K562 (cell line): ENCODE measurements at regions not wholly inside any gene's neighbourhood (a gene's known extent, or its start where the extent isn't known, plus 50 kb on each side); places are given as distances from the start of the nearest gene placed in this dataset.
A peak's percentile ranks its signal among the peaks of the same experiment; 100 is the strongest.

Source experiments
- C11orf30 ChIP-seq: fragments of 450-650 bp; IDR thresholded peaks from 2 replicates; pipeline ENCODE4 v1.6.1; 2016; ENCODE audit warnings: low read depth, mild to moderate bottlenecking
- CAMTA2 ChIP-seq: fragments of 250-450 bp; sonication (Bioruptor Pico); conservative IDR thresholded peaks from 2 replicates; pipeline ENCODE4 v1.5.1; 2022
- CC2D1A ChIP-seq: fragments of 450-650 bp; IDR thresholded peaks from 2 replicates; pipeline ENCODE4 v1.6.1; 2017; ENCODE audit warnings: mild to moderate bottlenecking
- L3MBTL2 ChIP-seq: fragments of 450-650 bp; IDR thresholded peaks from 2 replicates; pipeline ENCODE4 v1.6.1; 2016; ENCODE audit warnings: mild to moderate bottlenecking, moderate library complexity
- MAFG ChIP-seq: fragments of 450-650 bp; conservative IDR thresholded peaks from 2 replicates; pipeline ENCODE4 v1.6.1; 2016; ENCODE audit warnings: missing genetic modification characterization, missing compliant biosample characterization
- MAFK ChIP-seq: IDR thresholded peaks from 2 replicates; pipeline ENCODE4 v1.6.1; 2011; ENCODE audit warnings: low read length, improper control_type of control experiment
- MEIS2 ChIP-seq: fragments of 450-650 bp; IDR thresholded peaks from 2 replicates; pipeline ENCODE4 v1.6.1; 2014; ENCODE audit warnings: mild to moderate bottlenecking; ENCODE audit not compliant: partially characterized antibody
- MITF ChIP-seq: IDR thresholded peaks from 2 replicates; pipeline ENCODE4 v1.6.1; 2014; ENCODE audit warnings: antibody characterized with exemption
- MXI1 ChIP-seq: IDR thresholded peaks from 2 replicates; pipeline ENCODE4 v1.6.1; 2011; ENCODE audit warnings: low read depth, mild to moderate bottlenecking, improper control_type of control experiment, low read length
- POU5F1 ChIP-seq: fragments of 150-350 bp; IDR thresholded peaks from 2 replicates; pipeline ENCODE4 v1.6.1; 2014; ENCODE audit warnings: borderline replicate concordance, low read length, low read depth, mild to moderate bottlenecking; ENCODE audit not compliant: partially characterized antibody
- SREBF1 ChIP-seq: fragments of 150-350 bp; IDR thresholded peaks from 2 replicates; pipeline ENCODE4 v1.6.1; 2014; ENCODE audit warnings: antibody characterized with exemption, low read depth, low read length, borderline replicate concordance
- ZNF134 ChIP-seq: fragments of 250-450 bp; sonication (Bioruptor Pico); conservative IDR thresholded peaks from 2 replicates; pipeline ENCODE4 v1.4.0; 2020
- ZNF165 ChIP-seq: fragments of 250-450 bp; sonication (Bioruptor Pico); IDR thresholded peaks from 2 replicates; pipeline ENCODE4 v1.4.0; 2020; ENCODE audit warnings: borderline replicate concordance
- ZNF174 ChIP-seq: fragments of 250-450 bp; sonication (Bioruptor Pico); IDR thresholded peaks from 2 replicates; pipeline ENCODE4 v1.4.0; 2020; ENCODE audit warnings: mild to moderate bottlenecking
- ZNF316 ChIP-seq: fragments of 450-650 bp; IDR thresholded peaks from 2 replicates; pipeline ENCODE4 v1.6.1; 2016
- ZNF41 ChIP-seq: fragments of 250-450 bp; sonication (Bioruptor Pico); conservative IDR thresholded peaks from 2 replicates; pipeline ENCODE4 v1.4.0; 2020; ENCODE audit warnings: mild to moderate bottlenecking
- ZNF444 ChIP-seq: fragments of 250-450 bp; sonication (Bioruptor Pico); IDR thresholded peaks from 2 replicates; pipeline ENCODE4 v1.4.0; 2020; ENCODE audit warnings: mild to moderate bottlenecking, moderate library complexity

GRCh38 chr12:86838260-86838659 lies 582.1 kb upstream of the MGAT4C start (continued):
- peak; percentile 67 for TF ChIP-seq MAFG (tag)
- no peak for TF ChIP-seq ZNF165 (CRISPR knock-in tag)
- no peak for TF ChIP-seq CAMTA2
- no peak for TF ChIP-seq ZNF174 (CRISPR knock-in tag)
- no peak for TF ChIP-seq CC2D1A
- TF ChIP-seq ZNF41 (CRISPR knock-in tag) = no peak
- peak; percentile 73 for TF ChIP-seq ZNF316
- no peak for TF ChIP-seq POU5F1
- TF ChIP-seq MEIS2 = no peak
- TF ChIP-seq ZNF134 (CRISPR knock-in tag) = no peak
- TF ChIP-seq SREBF1 = no peak
- TF ChIP-seq ZNF444 (CRISPR knock-in tag) = no peak
- TF ChIP-seq MAFK = peak; percentile 91
- no peak for TF ChIP-seq MXI1
- no peak for TF ChIP-seq L3MBTL2
- TF ChIP-seq C11orf30 = peak; percentile 54; the same call in 1 of the 2 replicates
- no peak for TF ChIP-seq MITF
